Breast epithelium (tissue), 3 donors: ENCODE measurements at regions not wholly inside any gene's neighbourhood (a gene's known extent, or its start where the extent isn't known, plus 50 kb on each side); places are given as distances from the start of the nearest gene placed in this dataset.

Experiments
- POLR2A ChIP-seq: fragments of 450-650 bp; IDR thresholded peaks from one replicate; pipeline ENCODE4 v1.6.1; 2016; ENCODE audit warnings: antibody characterized with exemption, mild to moderate bottlenecking, moderate library complexity
- TF ChIP-seq, protein P1 (sequence below), 3 donors: fragments of 450-650 bp; IDR thresholded peaks; one replicate each; pipeline ENCODE4 v1.5.1; 2016 to 2017; ENCODE audit warnings: antibody characterized with exemption in 3 of 3, mild to moderate bottlenecking in 3 of 3, moderate library complexity in 3 of 3

DNA sequence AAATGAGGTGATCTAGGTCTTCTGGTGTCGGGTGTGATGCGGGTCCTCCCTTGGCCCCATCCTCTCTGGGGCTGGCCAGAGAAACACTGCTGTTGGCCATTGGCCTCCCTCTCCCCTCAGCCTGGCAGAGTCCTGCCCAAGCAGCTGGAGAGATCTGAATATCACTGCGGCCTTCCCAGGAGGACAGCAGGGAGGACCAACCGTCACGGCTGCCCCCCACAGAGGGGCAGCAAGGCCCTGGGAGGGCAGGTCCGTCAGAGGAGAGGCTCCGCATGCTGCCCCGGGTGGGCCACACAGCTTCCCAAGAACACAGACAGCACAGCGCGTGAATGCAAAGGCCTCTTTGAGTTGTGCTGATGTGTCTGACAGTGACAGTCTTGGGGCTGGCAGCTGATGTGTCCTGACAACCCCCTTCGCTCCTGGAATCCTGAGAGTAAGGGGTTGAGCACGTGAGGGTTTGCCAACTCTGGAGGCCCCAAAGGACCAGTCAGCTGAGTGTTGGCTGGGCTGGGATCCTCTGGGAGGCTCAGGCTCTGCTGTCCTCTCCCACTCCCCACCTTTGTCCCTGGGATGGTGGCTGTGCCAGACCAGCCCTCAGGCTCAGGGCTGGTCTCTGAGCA lies 132.5 kb upstream of the UNC5B start:
- TF ChIP-seq, protein P1, sequence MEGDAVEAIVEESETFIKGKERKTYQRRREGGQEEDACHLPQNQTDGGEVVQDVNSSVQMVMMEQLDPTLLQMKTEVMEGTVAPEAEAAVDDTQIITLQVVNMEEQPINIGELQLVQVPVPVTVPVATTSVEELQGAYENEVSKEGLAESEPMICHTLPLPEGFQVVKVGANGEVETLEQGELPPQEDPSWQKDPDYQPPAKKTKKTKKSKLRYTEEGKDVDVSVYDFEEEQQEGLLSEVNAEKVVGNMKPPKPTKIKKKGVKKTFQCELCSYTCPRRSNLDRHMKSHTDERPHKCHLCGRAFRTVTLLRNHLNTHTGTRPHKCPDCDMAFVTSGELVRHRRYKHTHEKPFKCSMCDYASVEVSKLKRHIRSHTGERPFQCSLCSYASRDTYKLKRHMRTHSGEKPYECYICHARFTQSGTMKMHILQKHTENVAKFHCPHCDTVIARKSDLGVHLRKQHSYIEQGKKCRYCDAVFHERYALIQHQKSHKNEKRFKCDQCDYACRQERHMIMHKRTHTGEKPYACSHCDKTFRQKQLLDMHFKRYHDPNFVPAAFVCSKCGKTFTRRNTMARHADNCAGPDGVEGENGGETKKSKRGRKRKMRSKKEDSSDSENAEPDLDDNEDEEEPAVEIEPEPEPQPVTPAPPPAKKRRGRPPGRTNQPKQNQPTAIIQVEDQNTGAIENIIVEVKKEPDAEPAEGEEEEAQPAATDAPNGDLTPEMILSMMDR (IDR thresholded peaks at IDR 0.05) = no peak
- no peak for TF ChIP-seq POLR2A
